GM23248 (cell line): ENCODE measurements at regions not wholly inside any gene's neighbourhood (a gene's known extent, or its start where the extent isn't known, plus 50 kb on each side); places are given as distances from the start of the nearest gene placed in this dataset.

Experiments
- DNase-seq: peaks from one replicate; pipeline ENCODE4 v3.0.0-alpha.2; 2015
- H2AFZ ChIP-seq: fragments of 200-600 bp; sonication (generic); 2 replicates; pipeline ENCODE4 v1.6.1; 2016; ENCODE audit warnings: antibody characterized with exemption
- H3F3A ChIP-seq: fragments of 200-600 bp; sonication (generic); 2 replicates; pipeline ENCODE4 v1.6.1; 2016; ENCODE audit warnings: mild to moderate bottlenecking, antibody characterized with exemption, mixed run types; ENCODE audit not compliant: insufficient read depth
- H3K27ac ChIP-seq: fragments of 200-600 bp; sonication (generic); 2 replicates; pipeline ENCODE4 v1.5.1; 2016; ENCODE audit warnings: mild to moderate bottlenecking
- H3K27me3 ChIP-seq: fragments of 200-600 bp; sonication (generic); replicated peaks from 2 replicates; pipeline ENCODE4 v1.6.1; 2016; ENCODE audit warnings: mild to moderate bottlenecking; ENCODE audit not compliant: insufficient read depth
- H3K36me3 ChIP-seq: fragments of 200-600 bp; sonication (generic); 2 replicates; pipeline ENCODE4 v1.6.1; 2016; ENCODE audit warnings: low read depth, mild to moderate bottlenecking
- H3K4me1 ChIP-seq: fragments of 200-600 bp; sonication (generic); 2 replicates; pipeline ENCODE4 v1.6.1; 2016; ENCODE audit warnings: mild to moderate bottlenecking; ENCODE audit not compliant: insufficient read depth
- H3K4me2 ChIP-seq: fragments of 200-600 bp; sonication (generic); one replicate; pipeline ENCODE4 v1.6.1; 2016; ENCODE audit warnings: mild to moderate bottlenecking; ENCODE audit not compliant: unreplicated experiment
- H3K4me3 ChIP-seq: fragments of 200-600 bp; sonication (generic); 2 replicates; pipeline ENCODE4 v1.5.1; 2016; ENCODE audit warnings: mild to moderate bottlenecking
- H3K79me2 ChIP-seq: fragments of 200-600 bp; sonication (generic); 2 replicates; pipeline ENCODE4 v1.6.1; 2016; ENCODE audit warnings: mild to moderate bottlenecking; ENCODE audit not compliant: insufficient read depth
- H3K9ac ChIP-seq: fragments of 200-600 bp; sonication (generic); 2 replicates; pipeline ENCODE4 v1.6.1; 2016; ENCODE audit warnings: mild to moderate bottlenecking
- H3K9me2 ChIP-seq: fragments of 200-600 bp; sonication (generic); 2 replicates; pipeline ENCODE4 v1.6.1; 2016; ENCODE audit warnings: mixed run types, mild to moderate bottlenecking, moderate library complexity; ENCODE audit not compliant: insufficient read depth
- H3K9me3 ChIP-seq: fragments of 200-600 bp; sonication (generic); one replicate; pipeline ENCODE4 v1.6.1; 2017; ENCODE audit warnings: low read depth
- H4K20me1 ChIP-seq: fragments of 200-600 bp; sonication (generic); 2 replicates; pipeline ENCODE4 v1.6.0; 2016; ENCODE audit not compliant: insufficient read depth
- EZH2 ChIP-seq: fragments of 200-600 bp; sonication (generic); IDR thresholded peaks from 2 replicates; pipeline ENCODE4 v1.6.1; 2018; ENCODE audit warnings: antibody characterized with exemption, mild to moderate bottlenecking; ENCODE audit not compliant: insufficient read depth, poor library complexity, severe bottlenecking
- EZH2phosphoT487 ChIP-seq: fragments of 200-600 bp; sonication (generic); IDR thresholded peaks from 2 replicates; pipeline ENCODE4 v1.6.1; 2018; ENCODE audit warnings: antibody characterized with exemption, moderate library complexity, mild to moderate bottlenecking, low read depth; ENCODE audit not compliant: insufficient read depth
- WGBS, 2 experiments: methylation state at CpG; one replicate each; pipeline ENCODE4 v1.1.6; 2015 to 2017; ENCODE audit warnings: low lambda C conversion rate in 2 of 2, low coverage in 1 of 2; ENCODE audit errors: missing lambda C conversion rate in 2 of 2; 5-methylcytosine and 5-hydroxymethylcytosine counted together
- in situ Hi-C: fragments of 300-500 bp; cut with MboI; formaldehyde crosslinking; loops from 2 replicates; pipeline ENCODE4 v1.15.0; 2020

DNA sequence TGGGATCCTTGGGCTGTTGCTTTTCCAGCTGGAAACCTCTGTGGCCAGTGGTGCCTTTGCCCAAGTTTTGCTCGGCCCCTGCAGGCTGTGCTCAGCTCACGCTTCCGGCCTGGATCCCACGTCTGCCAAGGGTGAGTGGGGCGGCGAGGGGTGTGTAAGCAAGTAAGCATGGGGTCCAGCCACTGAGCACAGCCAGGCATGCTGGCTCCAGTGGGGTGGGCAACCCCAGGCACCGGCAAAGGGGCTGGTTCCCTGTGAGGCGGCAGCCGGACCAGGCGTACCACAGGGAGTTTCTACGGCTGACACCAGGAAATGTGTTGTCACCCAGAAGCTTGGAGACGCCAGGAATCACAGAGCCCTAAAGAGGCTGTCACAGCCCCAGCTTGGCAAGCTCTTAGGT is 393.4 kb upstream of the CCDC196 start:
- Histone ChIP-seq H3K27ac (no peak overlapping the region), H3K4me1 (peaks cover 15% of the 10 kb centered on the region), H3K27me3 (no peaks in the 10 kb centered on the region), H3F3A (peaks cover 15% of the 10 kb centered on the region), H3K4me3 (no peak overlapping the region), H3K79me2 (no peaks in the 10 kb centered on the region), H3K9me2 (no peaks in the 10 kb centered on the region), H4K20me1 (no peaks in the 10 kb centered on the region), H3K9ac (no peak overlapping the region), H2AFZ (no peak overlapping the region), H3K4me2 (no peak overlapping the region), H3K9me3 (no peaks in the 10 kb centered on the region), H3K36me3 (no peaks in the 10 kb centered on the region)
- in situ Hi-C loops = no loop called here
- WGBS, 2 experiments = 89 to 94% methylated on average over 12 of the region's 12 CpGs
- no peak for TF ChIP-seq EZH2phosphoT487
- TF ChIP-seq EZH2 = no peak
- no peak for DNase-seq

DNA sequence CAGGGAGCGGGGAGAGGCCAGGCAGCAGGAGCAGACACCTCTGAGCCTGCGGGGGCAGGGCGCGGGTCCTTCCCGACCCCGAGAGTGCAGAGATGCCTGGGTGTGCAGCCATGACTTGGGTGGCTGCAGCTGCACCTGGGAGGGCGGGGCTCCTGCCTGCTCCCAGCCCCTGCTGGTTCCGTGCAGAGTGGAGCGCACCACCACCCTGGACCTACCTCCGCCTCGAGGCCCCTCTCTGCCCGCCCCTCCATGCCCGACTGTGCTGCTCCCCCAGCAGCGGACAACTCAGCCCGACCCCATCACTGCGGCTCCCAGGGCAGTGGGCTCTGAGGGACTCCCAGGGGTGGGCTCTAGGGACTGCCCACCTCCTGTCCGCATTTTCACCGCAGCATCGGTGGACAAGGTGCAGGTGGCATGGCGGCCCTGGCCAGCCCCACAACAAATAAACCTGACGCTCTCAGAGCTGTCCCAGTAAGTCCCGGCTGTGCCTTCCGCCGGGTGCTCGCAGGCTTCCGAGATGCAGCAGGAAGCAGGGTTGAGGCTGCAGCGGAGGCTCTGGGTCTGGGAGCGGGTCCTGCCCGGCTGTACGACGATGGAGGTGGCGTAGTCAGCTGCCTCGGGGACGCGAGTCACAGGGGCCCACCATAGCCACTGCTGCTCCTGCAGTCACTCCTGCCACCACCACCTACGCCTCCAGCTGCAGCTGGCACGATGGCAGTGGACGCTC is 392.0 kb upstream of the CCDC196 start:
- H3F3A ChIP-seq = peaks cover 1% of the 10 kb centered on the region; the same call in 1 of the 2 replicates
- WGBS, 2 experiments = 85 to 87% methylated on average over 25 to 33 of the region's 38 CpGs
- no peak overlapping the region for H3K9ac ChIP-seq
- H3K9me2 ChIP-seq = no peaks in the 10 kb centered on the region
- no peaks in the 10 kb centered on the region for H3K27me3 ChIP-seq
- no peak overlapping the region for H3K4me2 ChIP-seq
- no peaks in the 10 kb centered on the region for H3K9me3 ChIP-seq
- H2AFZ ChIP-seq = no peak overlapping the region
- DNase-seq = no peak
- no peak overlapping the region for H3K4me3 ChIP-seq
- H3K27ac ChIP-seq = no peak overlapping the region
- in situ Hi-C loops = no loop called here
- H3K79me2 ChIP-seq = no peaks in the 10 kb centered on the region
- no peaks in the 10 kb centered on the region for H3K36me3 ChIP-seq
- peaks cover under 1% of the 10 kb centered on the region; the same call in 1 of the 2 replicates for H3K4me1 ChIP-seq
- TF ChIP-seq EZH2phosphoT487 (no peak), EZH2 (no peak)
- H4K20me1 ChIP-seq = no peaks in the 10 kb centered on the region

DNA sequence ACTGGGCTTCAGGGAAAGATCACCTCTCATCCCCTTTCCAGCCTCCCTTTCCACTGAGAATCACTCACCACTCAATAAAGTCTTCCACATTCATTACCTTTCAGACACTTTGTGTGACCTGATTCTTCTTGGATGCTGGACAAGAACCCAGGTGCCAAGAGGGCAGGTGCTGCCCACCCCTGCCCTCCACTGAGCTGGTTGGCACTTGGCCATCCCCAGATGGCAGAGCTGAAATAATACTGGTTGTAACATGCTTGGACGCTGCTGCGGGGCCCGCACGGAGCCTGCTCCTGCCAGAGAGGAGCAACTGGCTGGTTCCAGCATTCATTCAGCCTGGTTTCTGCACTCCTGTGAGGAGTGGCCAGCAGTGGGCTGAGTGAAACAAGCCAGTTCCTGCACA is 386.7 kb upstream of the CCDC196 start:
- H3K79me2 ChIP-seq = no peaks in the 10 kb centered on the region
- H3K27me3 ChIP-seq = no peaks in the 10 kb centered on the region
- H3K9ac ChIP-seq = no peak overlapping the region
- H3K27ac ChIP-seq = no peak overlapping the region
- H4K20me1 ChIP-seq = no peaks in the 10 kb centered on the region
- H3K4me1 ChIP-seq = no peaks in the 10 kb centered on the region
- DNase-seq = no peak
- in situ Hi-C loops = no loop called here
- no peaks in the 10 kb centered on the region for H3K9me2 ChIP-seq
- TF ChIP-seq EZH2 (no peak), EZH2phosphoT487 (no peak)
- no peak overlapping the region for H2AFZ ChIP-seq
- H3K9me3 ChIP-seq = no peaks in the 10 kb centered on the region
- no peaks in the 10 kb centered on the region for H3F3A ChIP-seq
- no peaks in the 10 kb centered on the region for H3K36me3 ChIP-seq
- no peak overlapping the region for H3K4me3 ChIP-seq
- WGBS, 2 experiments = 19 to 62% methylated on average over 4 of the region's 4 CpGs
- H3K4me2 ChIP-seq = no peak overlapping the region

DNA sequence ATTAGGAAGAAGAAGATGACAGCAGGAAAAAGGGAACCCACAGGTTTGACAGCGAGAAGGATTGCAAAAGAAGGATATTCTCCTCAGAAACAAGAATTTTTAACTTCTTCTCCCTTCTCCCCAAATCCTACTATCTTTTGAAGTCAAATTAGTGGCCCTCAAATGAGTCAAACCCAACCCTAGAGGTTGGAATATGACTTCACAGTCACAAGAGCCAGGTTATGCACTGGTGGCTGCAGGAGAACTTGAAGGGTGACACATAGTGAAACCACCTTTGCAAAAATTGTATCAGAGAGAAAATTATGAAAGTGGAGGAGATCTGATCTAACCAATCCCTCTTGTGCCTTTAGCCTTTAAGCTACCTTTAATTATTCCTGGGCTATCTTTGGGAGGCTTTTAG is 386.2 kb upstream of the CCDC196 start:
- in situ Hi-C loops = no loop called here
- H3K79me2 ChIP-seq = no peaks in the 10 kb centered on the region
- TF ChIP-seq EZH2 (no peak), EZH2phosphoT487 (no peak)
- H2AFZ ChIP-seq = no peak overlapping the region
- DNase-seq = no peak
- no peaks in the 10 kb centered on the region for H4K20me1 ChIP-seq
- no peaks in the 10 kb centered on the region for H3K27me3 ChIP-seq
- no peaks in the 10 kb centered on the region for H3K9me2 ChIP-seq
- 93 to 94% methylated on average over 1 of the region's 1 CpG for WGBS, 2 experiments
- H3K36me3 ChIP-seq = no peaks in the 10 kb centered on the region
- H3K27ac ChIP-seq = no peak overlapping the region
- no peaks in the 10 kb centered on the region for H3F3A ChIP-seq
- no peaks in the 10 kb centered on the region for H3K9me3 ChIP-seq
- H3K4me2 ChIP-seq = no peak overlapping the region
- H3K4me1 ChIP-seq = no peaks in the 10 kb centered on the region
- no peak overlapping the region for H3K9ac ChIP-seq
- no peak overlapping the region for H3K4me3 ChIP-seq
